ENCODE measurements at regions not wholly inside any gene's neighbourhood (a gene's known extent, or its start where the extent isn't known, plus 50 kb on each side); places are given as distances from the start of the nearest gene placed in this dataset.

DNA sequence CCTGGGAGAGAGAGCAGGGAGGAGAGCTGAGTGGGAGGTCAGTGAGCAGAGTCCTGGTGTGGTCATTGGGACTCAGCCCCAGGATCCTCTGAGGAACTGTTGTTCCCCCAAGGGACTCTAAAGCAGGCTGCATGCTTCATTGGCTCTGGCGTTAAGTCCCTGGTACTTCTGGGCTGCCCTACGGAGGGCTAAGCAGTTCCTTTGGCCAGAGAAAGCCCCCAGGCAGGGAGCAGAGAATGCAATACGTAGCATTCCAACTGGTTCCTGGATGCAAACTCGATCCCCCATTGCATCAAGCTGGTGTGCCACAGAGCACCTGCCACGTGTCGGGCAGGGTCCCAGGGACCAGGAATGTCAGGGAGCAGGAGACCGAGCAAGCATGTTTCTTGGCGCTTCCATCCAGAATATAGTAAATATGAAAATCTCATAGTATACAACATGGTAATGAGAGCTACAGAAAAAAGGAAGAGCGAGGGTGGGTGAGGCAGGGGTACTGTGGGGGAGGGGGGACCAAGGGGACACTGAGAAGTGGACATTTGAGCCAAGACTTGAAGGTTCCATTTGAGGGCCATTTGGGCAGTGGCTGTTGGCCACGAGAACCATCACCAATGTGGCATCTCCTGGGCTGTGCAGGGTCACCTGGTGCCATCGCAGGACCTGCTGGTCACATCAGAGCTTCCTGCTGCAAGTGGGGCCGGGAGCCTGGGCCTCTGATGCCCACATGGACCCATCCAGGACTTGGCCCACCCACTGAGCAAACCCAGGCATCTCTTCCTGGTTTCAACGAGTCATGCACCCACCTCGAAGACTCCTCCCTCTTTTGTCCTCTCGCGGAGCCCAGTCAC is 160.4 kb downstream of the ASB1 start:
- no peaks in the 10 kb centered on the region for H3K4me1 ChIP-seq
- H3K36me3 ChIP-seq: no peaks in the 10 kb centered on the region
- H3K4me3 ChIP-seq: no peak overlapping the region
- no peak for TF ChIP-seq POLR2A (IDR thresholded peaks at IDR 0.05)
- TF ChIP-seq, protein P1, sequence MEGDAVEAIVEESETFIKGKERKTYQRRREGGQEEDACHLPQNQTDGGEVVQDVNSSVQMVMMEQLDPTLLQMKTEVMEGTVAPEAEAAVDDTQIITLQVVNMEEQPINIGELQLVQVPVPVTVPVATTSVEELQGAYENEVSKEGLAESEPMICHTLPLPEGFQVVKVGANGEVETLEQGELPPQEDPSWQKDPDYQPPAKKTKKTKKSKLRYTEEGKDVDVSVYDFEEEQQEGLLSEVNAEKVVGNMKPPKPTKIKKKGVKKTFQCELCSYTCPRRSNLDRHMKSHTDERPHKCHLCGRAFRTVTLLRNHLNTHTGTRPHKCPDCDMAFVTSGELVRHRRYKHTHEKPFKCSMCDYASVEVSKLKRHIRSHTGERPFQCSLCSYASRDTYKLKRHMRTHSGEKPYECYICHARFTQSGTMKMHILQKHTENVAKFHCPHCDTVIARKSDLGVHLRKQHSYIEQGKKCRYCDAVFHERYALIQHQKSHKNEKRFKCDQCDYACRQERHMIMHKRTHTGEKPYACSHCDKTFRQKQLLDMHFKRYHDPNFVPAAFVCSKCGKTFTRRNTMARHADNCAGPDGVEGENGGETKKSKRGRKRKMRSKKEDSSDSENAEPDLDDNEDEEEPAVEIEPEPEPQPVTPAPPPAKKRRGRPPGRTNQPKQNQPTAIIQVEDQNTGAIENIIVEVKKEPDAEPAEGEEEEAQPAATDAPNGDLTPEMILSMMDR (IDR thresholded peaks at IDR 0.05): no peak
- peaks cover 0 to 4% (median 0%) of the 10 kb centered on the region in 9 donors for H3K27me3 ChIP-seq
- H3K9me3 ChIP-seq: peaks cover 0 to 17% (median 0%) of the 10 kb centered on the region in 12 donors
- WGBS, 4 donors: 82 to 90% (median 86%) methylated on average over 14 to 16 of the region's 16 CpGs
- ATAC-seq (no peak), DNase-seq (no peak)
- no peak overlapping the region for H3K27ac ChIP-seq
- intact Hi-C loops (cut with DNase I): no loop called here

DNA sequence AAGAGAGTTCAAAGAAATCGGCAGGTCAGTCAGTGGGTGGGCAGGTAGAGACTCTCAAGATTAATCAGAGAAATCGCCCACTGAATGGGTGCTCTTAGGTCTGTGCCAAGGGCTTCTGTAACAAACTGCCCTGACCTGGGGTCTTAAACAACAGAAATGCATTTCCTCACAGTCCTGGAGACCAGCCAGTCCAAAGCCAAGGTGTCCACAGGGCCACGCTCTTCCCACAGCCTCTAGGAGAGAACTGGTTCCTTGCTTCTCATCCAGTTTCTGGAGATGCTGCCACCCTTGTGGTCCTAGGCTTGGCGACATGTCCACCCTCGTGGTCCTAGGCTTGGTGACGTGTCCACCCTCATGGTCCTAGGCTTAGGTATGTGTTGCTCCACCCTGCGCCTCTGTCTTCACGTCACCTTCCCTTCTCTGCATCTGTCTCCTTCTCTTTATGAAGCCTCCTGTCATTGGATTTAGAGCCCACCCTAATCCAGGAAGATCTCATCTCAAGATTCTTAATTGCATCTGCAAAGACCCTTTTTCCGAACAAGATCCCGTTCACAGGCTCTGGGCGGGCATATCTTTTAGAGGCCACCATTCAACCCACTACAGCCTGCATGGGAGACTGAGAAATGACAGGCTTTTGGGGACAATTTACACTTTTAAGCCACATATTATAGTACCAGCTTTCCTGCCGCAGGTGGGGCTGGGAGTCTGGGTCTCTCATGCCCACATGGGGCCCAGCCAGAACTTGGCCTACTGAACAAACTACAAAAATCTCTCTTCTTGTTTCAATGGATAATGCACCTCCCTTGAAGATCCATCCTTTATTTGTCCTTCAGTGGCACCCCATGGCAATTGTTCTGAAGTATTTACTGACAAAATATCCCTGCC is 161.3 kb downstream of the ASB1 start:
- TF ChIP-seq POLR2A (IDR thresholded peaks at IDR 0.05): no peak
- TF ChIP-seq, protein P1 (IDR thresholded peaks at IDR 0.05): no peak
- peaks cover 0 to 14% (median 0%) of the 10 kb centered on the region in 12 donors for H3K9me3 ChIP-seq
- ATAC-seq (no peak), DNase-seq (no peak)
- H3K36me3 ChIP-seq: no peaks in the 10 kb centered on the region
- H3K27me3 ChIP-seq: peaks cover 0 to 4% (median 0%) of the 10 kb centered on the region in 9 donors
- 85 to 94% (median 88%) methylated on average over 12 of the region's 12 CpGs for WGBS, 4 donors
- intact Hi-C loops (cut with DNase I): no loop called here
- H3K4me1 ChIP-seq: no peaks in the 10 kb centered on the region
- no peak overlapping the region for H3K4me3 ChIP-seq
- H3K27ac ChIP-seq: no peak overlapping the region

DNA sequence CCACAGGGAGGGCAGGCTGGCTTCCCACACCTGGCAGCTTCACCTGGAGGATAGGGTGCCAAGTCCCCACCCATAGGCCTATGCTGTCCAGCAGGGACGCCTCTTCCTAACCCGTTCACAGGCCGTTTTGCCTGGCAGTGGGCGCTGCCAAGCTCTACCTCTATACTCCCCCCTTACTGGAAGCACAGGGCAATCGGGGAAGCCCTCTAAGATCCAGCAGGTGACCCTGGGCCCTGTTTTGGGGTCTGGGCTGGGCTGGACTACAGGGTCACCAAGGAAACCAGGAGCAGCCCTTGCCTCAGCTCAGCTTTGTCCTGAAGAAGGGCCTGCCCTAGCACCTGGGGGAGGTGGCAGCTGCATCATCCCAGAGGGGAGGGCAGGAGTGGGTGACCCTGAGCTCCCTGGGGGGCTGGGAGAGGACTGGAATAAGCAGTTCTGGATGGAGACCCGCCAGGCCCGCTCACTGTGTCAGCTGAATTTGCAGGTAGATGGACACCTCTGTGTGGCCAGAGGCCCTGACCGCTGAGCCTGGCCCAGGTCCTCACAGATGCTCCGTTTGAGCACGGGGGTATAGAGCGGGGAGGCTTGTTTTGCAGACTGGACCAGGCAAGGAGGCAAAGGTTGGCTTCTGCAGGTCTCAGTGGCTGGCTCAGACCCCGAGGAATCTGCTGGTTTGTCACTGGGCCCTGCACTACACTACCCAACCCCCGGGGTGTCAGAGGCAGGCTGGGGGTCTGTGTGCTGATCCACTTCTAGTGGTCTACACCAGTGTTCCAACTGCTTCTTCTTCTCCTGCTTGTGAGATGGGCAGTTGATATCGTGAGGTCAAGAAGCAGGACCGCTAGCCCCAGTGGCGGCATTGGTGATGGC is 163.1 kb downstream of the ASB1 start:
- no peak for DNase-seq
- TF ChIP-seq, protein P1 (IDR thresholded peaks at IDR 0.05): no peak
- no peak for TF ChIP-seq POLR2A (IDR thresholded peaks at IDR 0.05)

More for the DNA sequence above, 163.1 kb downstream of the ASB1 start:
- H3K27me3 ChIP-seq: peaks cover 0 to 4% (median 0%) of the 10 kb centered on the region in 9 donors
- peak in 2 of 4 donors; percentile 13 to 14 for ATAC-seq
- H3K9me3 ChIP-seq: no peaks in the 10 kb centered on the region
- no peaks in the 10 kb centered on the region for H3K36me3 ChIP-seq
- no peak overlapping the region for H3K4me3 ChIP-seq
- intact Hi-C loops (cut with DNase I): no loop called here
- no peaks in the 10 kb centered on the region for H3K4me1 ChIP-seq
- no peak overlapping the region for H3K27ac ChIP-seq
- 89 to 92% (median 90%) methylated on average over 9 to 16 of the region's 16 CpGs for WGBS, 4 donors
